Glutamatergic neuron (in vitro differentiated cells): ENCODE measurements at regions not wholly inside any gene's neighbourhood (a gene's known extent, or its start where the extent isn't known, plus 50 kb on each side); places are given as distances from the start of the nearest gene placed in this dataset.

Experiments
- DNase-seq: peaks from one replicate; pipeline ENCODE4 v3.0.0; 2022
- H3K27ac Mint-ChIP-seq: one replicate; pipeline ENCODE4 v1.8.0; 2020; ENCODE audit warnings: mild to moderate bottlenecking, mixed read lengths, inconsistent platforms; ENCODE audit not compliant: unreplicated experiment
- H3K27me3 Mint-ChIP-seq: one replicate; pipeline ENCODE4 v1.8.0; 2020; ENCODE audit warnings: mild to moderate bottlenecking, moderate library complexity, mixed read lengths, inconsistent platforms; ENCODE audit not compliant: unreplicated experiment
- H3K36me3 Mint-ChIP-seq: one replicate; pipeline ENCODE4 v1.8.0; 2020; ENCODE audit warnings: mild to moderate bottlenecking, mixed read lengths, inconsistent platforms; ENCODE audit not compliant: unreplicated experiment
- H3K4me1 Mint-ChIP-seq: one replicate; pipeline ENCODE4 v1.8.0; 2020; ENCODE audit warnings: mild to moderate bottlenecking, low read depth, mixed read lengths, inconsistent platforms; ENCODE audit not compliant: unreplicated experiment
- H3K4me3 Mint-ChIP-seq: one replicate; pipeline ENCODE4 v1.8.0; 2020; ENCODE audit warnings: mild to moderate bottlenecking, mixed read lengths, inconsistent platforms; ENCODE audit not compliant: unreplicated experiment
- H3K9me3 Mint-ChIP-seq: one replicate; pipeline ENCODE4 v1.8.0; 2020; ENCODE audit warnings: mild to moderate bottlenecking, moderate library complexity, mixed read lengths, inconsistent platforms; ENCODE audit not compliant: unreplicated experiment
- TF ChIP-seq, protein P1 (sequence below): fragments of 200-600 bp; sonication (generic); IDR thresholded peaks from one replicate; pipeline ENCODE4 v1.5.0; 2021; ENCODE audit not compliant: partially characterized antibody, unreplicated experiment

DNA sequence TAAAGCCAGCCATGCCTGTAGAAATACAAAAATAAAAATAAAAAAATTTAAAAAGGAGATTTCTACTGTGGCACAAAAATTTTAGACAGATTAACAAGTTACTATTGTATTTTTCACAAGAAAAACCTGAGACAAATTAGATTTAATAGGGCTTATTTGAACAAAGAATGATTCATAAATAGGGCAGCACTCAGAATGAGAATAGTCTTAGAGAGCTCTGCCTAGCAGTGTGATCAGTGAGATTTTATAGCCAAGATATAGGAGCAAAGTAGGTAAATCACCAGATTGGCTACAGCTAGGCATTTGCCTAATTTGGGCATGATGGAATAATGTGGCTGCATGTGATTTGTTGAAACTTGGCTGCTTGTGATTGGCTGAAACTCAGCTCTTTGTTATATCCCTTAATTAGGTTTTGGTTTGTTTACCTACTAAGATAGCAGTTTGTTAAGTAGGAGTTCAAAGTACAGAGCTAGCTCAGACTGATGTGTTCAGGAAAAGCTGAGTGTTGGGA is 279.7 kb upstream of the TMTC1 start:
- no peaks in the 10 kb centered on the region for H3K36me3 Mint-ChIP-seq
- H3K4me3 Mint-ChIP-seq = no peak overlapping the region
- no peaks in the 10 kb centered on the region for H3K9me3 Mint-ChIP-seq
- DNase-seq = no peak
- H3K4me1 Mint-ChIP-seq = no peaks in the 10 kb centered on the region
- TF ChIP-seq, protein P1, sequence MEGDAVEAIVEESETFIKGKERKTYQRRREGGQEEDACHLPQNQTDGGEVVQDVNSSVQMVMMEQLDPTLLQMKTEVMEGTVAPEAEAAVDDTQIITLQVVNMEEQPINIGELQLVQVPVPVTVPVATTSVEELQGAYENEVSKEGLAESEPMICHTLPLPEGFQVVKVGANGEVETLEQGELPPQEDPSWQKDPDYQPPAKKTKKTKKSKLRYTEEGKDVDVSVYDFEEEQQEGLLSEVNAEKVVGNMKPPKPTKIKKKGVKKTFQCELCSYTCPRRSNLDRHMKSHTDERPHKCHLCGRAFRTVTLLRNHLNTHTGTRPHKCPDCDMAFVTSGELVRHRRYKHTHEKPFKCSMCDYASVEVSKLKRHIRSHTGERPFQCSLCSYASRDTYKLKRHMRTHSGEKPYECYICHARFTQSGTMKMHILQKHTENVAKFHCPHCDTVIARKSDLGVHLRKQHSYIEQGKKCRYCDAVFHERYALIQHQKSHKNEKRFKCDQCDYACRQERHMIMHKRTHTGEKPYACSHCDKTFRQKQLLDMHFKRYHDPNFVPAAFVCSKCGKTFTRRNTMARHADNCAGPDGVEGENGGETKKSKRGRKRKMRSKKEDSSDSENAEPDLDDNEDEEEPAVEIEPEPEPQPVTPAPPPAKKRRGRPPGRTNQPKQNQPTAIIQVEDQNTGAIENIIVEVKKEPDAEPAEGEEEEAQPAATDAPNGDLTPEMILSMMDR = no peak
- H3K27me3 Mint-ChIP-seq = no peaks in the 10 kb centered on the region
- H3K27ac Mint-ChIP-seq = no peak overlapping the region

- no peak overlapping the region for H3K4me3 Mint-ChIP-seq
- H3K4me1 Mint-ChIP-seq = no peaks in the 10 kb centered on the region
- no peak for DNase-seq
- no peak overlapping the region for H3K27ac Mint-ChIP-seq
- no peaks in the 10 kb centered on the region for H3K36me3 Mint-ChIP-seq
- H3K9me3 Mint-ChIP-seq = no peaks in the 10 kb centered on the region
- TF ChIP-seq, protein P1 = no peak
- H3K27me3 Mint-ChIP-seq = no peaks in the 10 kb centered on the region
These were observed 264.6 kb upstream of the TMTC1 start for GRCh38 chr12:30048371-30048770.

DNA sequence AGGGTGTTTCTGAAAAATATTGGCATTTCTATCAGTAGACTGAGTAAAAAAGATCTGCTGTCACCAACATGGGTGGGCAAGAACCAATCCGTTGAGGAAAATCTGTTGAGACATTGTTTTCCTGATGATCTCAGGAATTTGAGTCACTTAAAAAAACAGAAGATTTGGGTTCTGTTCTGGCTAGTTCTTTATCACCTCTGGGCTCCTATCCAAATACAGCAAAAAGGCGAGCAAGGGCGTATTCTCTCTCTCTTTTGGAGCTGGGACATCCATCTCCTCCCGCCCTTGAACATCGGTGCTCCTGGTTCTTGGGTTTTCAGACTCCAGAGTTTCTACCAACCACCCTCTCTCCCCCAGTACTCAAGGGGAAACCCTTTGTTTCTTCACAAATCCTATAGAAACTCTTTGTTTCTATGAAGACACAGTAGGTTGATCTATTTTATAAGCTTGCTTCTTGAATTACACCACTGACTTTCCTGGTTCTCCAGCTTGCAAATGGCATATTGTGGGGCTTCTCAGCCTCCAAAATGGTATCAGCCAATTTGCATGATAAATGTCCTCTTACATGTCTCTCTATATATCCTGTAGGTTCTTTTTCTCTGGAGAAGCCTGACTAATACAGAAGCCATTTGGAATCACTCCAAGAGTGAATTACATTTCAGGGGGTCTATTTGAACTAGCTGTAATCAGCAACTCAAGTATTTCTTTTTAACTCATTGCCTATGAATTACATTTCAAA is 263.9 kb upstream of the TMTC1 start:
- Mint-ChIP-seq H3K36me3 (no peaks in the 10 kb centered on the region), H3K4me3 (no peak overlapping the region), H3K4me1 (no peaks in the 10 kb centered on the region), H3K27me3 (no peaks in the 10 kb centered on the region), H3K27ac (no peak overlapping the region), H3K9me3 (no peaks in the 10 kb centered on the region)
- TF ChIP-seq, protein P1 = no peak
- no peak for DNase-seq

- Mint-ChIP-seq H3K27me3 (no peaks in the 10 kb centered on the region), H3K36me3 (no peaks in the 10 kb centered on the region), H3K9me3 (no peaks in the 10 kb centered on the region), H3K4me1 (no peaks in the 10 kb centered on the region), H3K4me3 (no peak overlapping the region), H3K27ac (no peak overlapping the region)
- no peak for DNase-seq
- TF ChIP-seq, protein P1 = no peak
These were observed 262.6 kb upstream of the TMTC1 start for GRCh38 chr12:30046376-30046775.

- TF ChIP-seq, protein P1 = no peak
- no peak overlapping the region for H3K4me3 Mint-ChIP-seq
- no peaks in the 10 kb centered on the region for H3K4me1 Mint-ChIP-seq
- H3K27me3 Mint-ChIP-seq = no peaks in the 10 kb centered on the region
- H3K36me3 Mint-ChIP-seq = no peaks in the 10 kb centered on the region
- DNase-seq = no peak
- no peaks in the 10 kb centered on the region for H3K9me3 Mint-ChIP-seq
- H3K27ac Mint-ChIP-seq = no peak overlapping the region
These were observed 261.4 kb upstream of the TMTC1 start for GRCh38 chr12:30045171-30045570.
